ENCODE measurements at regions not wholly inside any gene's neighbourhood (a gene's known extent, or its start where the extent isn't known, plus 50 kb on each side); places are given as distances from the start of the nearest gene placed in this dataset.

- H3K27ac ChIP-seq (ENCODE audit: low read length): no peak overlapping the region
- no peak overlapping the region for H3K4me3 ChIP-seq (ENCODE audit: low read depth in 1 of 2, low read length in 2 of 2)
- DNase-seq (no peak), ATAC-seq (ENCODE audit: insufficient read depth, low read depth) (no peak)
- H3K9me3 ChIP-seq (ENCODE audit: insufficient read depth, low read length, severe bottlenecking): no peaks in the 10 kb centered on the region
- H4K20me1 ChIP-seq (ENCODE audit: insufficient read depth, low read length): no peaks in the 10 kb centered on the region
- no peak overlapping the region for H2AFZ ChIP-seq (ENCODE audit: low read depth, low read length)
- no peaks in the 10 kb centered on the region for H3K4me1 ChIP-seq (ENCODE audit: insufficient read depth, low read length)
- no peak overlapping the region for H3K4me2 ChIP-seq (ENCODE audit: insufficient read depth, low read length)
- no peaks in the 10 kb centered on the region for H3K79me2 ChIP-seq (ENCODE audit: insufficient read depth, low read length)
- TF ChIP-seq EZH2 (IDR thresholded peaks at IDR 0.05; ENCODE audit: borderline replicate concordance, low read depth, low read length, severe bottlenecking): no peak
- no peak for TF ChIP-seq CTCF (IDR thresholded peaks at IDR 0.05; ENCODE audit: borderline replicate concordance, extremely low read depth, low read length, poor library complexity, severe bottlenecking)
- H3K27me3 ChIP-seq (ENCODE audit: insufficient read depth, low read length, poor library complexity): no peaks in the 10 kb centered on the region
- H3K9ac ChIP-seq (ENCODE audit: low read depth, low read length): no peak overlapping the region
- no peaks in the 10 kb centered on the region for H3K36me3 ChIP-seq (ENCODE audit: insufficient read depth, low read length)
Observed at GRCh38 chr3:102646557-102646956, 211.7 kb downstream of the ZPLD1 start.

GRCh38 chr3:102660653-102661052 lies 225.8 kb downstream of the ZPLD1 start:
- no peaks in the 10 kb centered on the region for H4K20me1 ChIP-seq (ENCODE audit: insufficient read depth, low read length)
- H3K4me2 ChIP-seq (ENCODE audit: insufficient read depth, low read length): no peak overlapping the region
- TF ChIP-seq CTCF (IDR thresholded peaks at IDR 0.05; ENCODE audit: borderline replicate concordance, extremely low read depth, low read length, poor library complexity, severe bottlenecking) (no peak), EZH2 (IDR thresholded peaks at IDR 0.05; ENCODE audit: borderline replicate concordance, low read depth, low read length, severe bottlenecking) (no peak)
- no peak overlapping the region for H3K9ac ChIP-seq (ENCODE audit: low read depth, low read length)
- H3K27ac ChIP-seq (ENCODE audit: low read length): no peak overlapping the region
- no peak for ATAC-seq (ENCODE audit: insufficient read depth, low read depth)
- H3K9me3 ChIP-seq (ENCODE audit: insufficient read depth, low read length, severe bottlenecking): no peaks in the 10 kb centered on the region
- H3K79me2 ChIP-seq (ENCODE audit: insufficient read depth, low read length): no peaks in the 10 kb centered on the region
- H3K4me1 ChIP-seq (ENCODE audit: insufficient read depth, low read length): no peaks in the 10 kb centered on the region
- no peak overlapping the region for H2AFZ ChIP-seq (ENCODE audit: low read depth, low read length)
- no peak for DNase-seq
- H3K27me3 ChIP-seq (ENCODE audit: insufficient read depth, low read length, poor library complexity): no peaks in the 10 kb centered on the region
- no peaks in the 10 kb centered on the region for H3K36me3 ChIP-seq (ENCODE audit: insufficient read depth, low read length)
- no peak overlapping the region for H3K4me3 ChIP-seq (ENCODE audit: low read depth in 1 of 2, low read length in 2 of 2)

- Histone ChIP-seq H3K79me2 (ENCODE audit: insufficient read depth, low read length) (no peaks in the 10 kb centered on the region), H3K9me3 (ENCODE audit: insufficient read depth, low read length, severe bottlenecking) (no peaks in the 10 kb centered on the region), H2AFZ (ENCODE audit: low read depth, low read length) (no peak overlapping the region), H3K27me3 (ENCODE audit: insufficient read depth, low read length, poor library complexity) (no peaks in the 10 kb centered on the region), H3K36me3 (ENCODE audit: insufficient read depth, low read length) (no peaks in the 10 kb centered on the region), H3K9ac (ENCODE audit: low read depth, low read length) (no peak overlapping the region), H4K20me1 (ENCODE audit: insufficient read depth, low read length) (no peaks in the 10 kb centered on the region), H3K4me2 (ENCODE audit: insufficient read depth, low read length) (no peak overlapping the region), H3K4me3 (ENCODE audit: low read depth in 1 of 2, low read length in 2 of 2) (no peak overlapping the region), H3K27ac (ENCODE audit: low read length) (no peak overlapping the region), H3K4me1 (ENCODE audit: insufficient read depth, low read length) (no peaks in the 10 kb centered on the region)
- TF ChIP-seq CTCF (IDR thresholded peaks at IDR 0.05; ENCODE audit: borderline replicate concordance, extremely low read depth, low read length, poor library complexity, severe bottlenecking) (no peak), EZH2 (IDR thresholded peaks at IDR 0.05; ENCODE audit: borderline replicate concordance, low read depth, low read length, severe bottlenecking) (no peak)
- ATAC-seq (ENCODE audit: insufficient read depth, low read depth) (no peak), DNase-seq (no peak)
Observed at GRCh38 chr3:102661707-102662497, 227.1 kb downstream of the ZPLD1 start.
